Stimulated activated CD8-positive, alpha-beta memory T cell treated with anti-CD3 and anti-CD28 coated beads, Interleukin-4, amount 100 ng/mL, for 48 hours (primary cell): ENCODE measurements at regions not wholly inside any gene's neighbourhood (a gene's known extent, or its start where the extent isn't known, plus 50 kb on each side); places are given as distances from the start of the nearest gene placed in this dataset.

ENCODE experiments used
- DNase-seq: peaks from one replicate; pipeline ENCODE4 v3.0.0-alpha.2; 2020

DNA sequence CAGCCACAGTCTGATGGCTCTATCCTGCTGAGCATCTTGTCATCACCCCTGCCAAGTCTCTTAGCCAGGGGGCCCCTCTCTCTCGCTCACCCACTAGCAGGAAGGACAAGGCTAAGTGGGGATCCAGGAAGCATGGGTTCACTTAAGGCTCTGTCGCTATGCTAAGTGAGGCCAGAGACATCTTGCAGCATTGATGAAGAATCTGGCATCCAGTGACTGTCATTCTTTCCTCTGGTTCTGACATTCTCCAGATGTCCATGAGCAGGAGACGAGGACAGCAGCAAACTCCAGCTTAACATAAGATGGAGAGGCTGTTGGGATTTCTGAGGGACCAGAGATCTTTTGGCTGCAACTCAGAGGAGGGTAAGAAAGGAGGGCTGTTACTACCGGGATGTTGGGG lies 230.2 kb downstream of the TSHZ3 start:
- no peak for DNase-seq

DNA sequence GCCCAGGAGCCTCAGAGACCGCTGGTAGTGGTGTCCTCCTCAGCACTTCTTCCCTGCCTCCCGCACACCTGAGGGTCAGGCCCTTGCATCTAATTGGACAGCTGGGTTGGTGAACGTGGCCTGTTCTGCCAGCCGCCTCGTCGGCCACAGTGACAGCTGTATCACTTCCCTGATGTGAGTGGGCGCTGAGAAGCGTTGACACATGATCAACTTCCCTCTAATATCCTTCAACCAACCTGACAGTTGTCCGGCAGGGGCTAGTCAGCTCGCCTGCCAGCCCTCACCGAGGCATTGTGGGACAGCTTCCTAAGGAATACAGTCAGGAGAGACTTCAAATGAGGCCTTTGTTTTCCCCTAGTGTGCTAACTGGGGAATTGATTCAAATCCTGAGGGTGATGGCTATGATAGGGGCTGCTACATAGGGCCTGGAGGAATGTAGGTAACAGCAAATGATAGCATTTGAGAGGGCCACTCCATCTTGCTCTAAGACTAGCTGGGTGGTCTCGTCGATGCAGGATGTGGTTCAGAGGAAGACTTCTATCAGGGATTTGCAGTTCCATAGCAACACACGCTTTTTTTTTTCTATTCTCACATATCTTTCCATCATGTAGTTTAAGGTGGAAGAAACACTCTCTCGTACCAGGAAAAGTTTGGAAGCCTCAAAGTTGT lies 230.8 kb downstream of the TSHZ3 start:
- no peak for DNase-seq

DNA sequence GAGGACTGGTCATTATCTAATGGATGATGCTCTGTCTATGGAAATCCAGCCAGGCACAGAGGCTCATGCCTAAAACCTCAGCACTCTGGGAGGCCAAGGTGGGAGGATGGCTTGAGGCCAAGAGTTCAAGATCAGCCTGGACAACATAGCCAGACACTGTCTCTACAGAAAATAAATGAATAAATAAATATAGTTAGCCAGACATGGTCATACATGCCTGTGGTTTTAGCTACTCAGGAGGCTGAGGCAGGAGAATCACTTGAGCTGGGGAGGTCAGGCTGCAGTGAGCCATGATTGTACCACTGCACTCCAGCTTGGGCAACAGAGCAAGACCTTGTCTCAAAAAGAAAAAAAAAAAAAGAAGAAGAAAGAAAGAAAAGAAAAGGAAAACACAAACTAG lies 234.7 kb downstream of the TSHZ3 start:
- no peak for DNase-seq

DNA sequence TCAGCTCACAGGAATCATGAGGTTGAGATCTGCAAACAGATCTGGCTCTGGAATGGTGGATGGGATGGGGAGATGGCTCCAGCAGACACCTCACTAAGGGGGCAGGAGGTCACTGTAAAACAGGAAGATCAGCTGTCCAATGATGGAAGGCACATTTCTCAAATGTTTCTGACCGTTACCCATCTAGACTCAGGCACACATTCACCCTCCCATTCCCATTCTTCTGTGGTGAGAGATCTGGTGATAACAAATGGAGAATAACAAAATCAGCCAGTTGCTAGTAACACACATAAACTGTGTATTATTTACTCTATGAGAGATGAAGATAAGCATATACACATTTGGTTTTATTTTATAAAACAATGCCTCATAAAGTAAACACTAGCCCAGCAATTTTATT lies 235.9 kb downstream of the TSHZ3 start:
- no peak for DNase-seq

DNA sequence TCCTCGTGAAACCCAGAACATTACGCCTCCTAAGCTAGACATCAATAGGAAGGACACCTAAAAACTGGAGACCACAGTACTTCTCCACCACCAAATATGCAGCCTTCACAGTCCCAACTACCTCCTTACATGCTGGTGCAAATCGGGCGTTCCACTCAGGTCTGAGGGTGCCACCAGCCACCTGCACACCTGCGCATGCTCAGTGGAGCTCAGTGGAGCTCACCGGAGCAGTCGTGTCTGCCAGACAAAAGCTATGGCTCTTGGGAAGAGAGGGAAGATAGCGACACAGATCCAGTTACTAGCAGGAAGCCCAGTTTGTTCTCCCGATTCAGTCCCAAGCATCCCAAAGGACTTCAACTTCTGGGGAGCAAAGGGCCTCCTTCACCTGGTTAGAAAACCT lies 237.1 kb downstream of the TSHZ3 start:
- DNase-seq, result no peak

DNA sequence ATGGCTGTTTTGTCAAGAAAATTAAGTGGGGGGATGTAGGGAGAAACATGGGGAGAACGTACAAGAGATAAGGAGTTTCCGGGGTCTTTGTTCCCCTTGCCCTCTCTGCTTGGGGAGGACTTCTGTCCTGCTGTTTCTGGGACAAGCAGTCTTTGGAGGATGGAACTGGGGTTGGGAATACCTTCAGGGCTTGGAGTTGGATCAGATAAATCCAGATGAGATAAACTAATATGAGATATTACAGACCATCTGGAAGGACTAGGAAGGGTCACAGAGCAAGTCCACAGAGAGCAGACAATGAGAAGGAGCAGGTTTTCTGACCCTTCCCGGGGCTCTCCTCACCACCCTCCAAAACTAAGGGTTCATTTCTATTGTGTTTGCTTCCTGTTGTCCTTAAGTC lies 237.5 kb downstream of the TSHZ3 start:
- no peak for DNase-seq

DNA sequence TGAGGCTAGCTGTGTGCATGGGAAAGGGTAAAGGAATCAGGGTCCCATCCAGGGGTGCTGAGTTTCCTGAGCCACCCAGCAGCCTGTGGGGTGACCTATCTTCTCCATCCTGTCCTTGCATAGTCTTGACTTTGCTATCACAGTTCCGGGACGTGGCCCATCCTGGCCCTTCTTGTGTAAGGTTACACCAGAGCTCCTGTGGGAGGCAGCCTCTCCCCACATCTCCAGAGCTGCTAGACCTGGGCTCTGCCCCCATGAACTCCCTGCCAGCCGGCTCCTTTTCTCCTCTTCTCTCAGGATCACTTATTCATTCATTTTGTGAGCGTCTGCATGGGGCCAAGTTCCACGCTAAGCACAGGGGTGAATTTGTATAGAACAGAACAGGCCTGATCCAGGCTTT lies 238.9 kb downstream of the TSHZ3 start:
- DNase-seq, result peak; percentile 27

DNA sequence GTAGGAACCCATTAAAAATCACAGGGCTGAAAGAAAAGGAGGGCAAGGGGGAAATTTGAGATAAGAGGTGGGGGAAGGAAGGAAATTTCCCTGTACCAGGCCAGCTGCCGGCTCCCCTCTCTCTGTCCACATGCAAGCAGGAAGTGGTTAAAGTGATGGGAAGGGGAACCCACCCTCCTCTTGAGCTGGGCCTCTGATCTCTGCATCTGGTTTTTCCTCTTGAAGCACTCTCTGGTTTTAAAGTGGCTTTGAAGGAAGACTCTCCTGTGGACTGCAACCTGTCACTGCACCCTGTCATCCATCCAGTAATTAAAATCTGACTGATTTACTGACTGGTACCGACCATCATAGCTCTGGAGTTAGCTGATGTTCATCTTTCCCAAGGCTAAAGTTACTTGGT lies 239.6 kb downstream of the TSHZ3 start:
- DNase-seq, result no peak

DNA sequence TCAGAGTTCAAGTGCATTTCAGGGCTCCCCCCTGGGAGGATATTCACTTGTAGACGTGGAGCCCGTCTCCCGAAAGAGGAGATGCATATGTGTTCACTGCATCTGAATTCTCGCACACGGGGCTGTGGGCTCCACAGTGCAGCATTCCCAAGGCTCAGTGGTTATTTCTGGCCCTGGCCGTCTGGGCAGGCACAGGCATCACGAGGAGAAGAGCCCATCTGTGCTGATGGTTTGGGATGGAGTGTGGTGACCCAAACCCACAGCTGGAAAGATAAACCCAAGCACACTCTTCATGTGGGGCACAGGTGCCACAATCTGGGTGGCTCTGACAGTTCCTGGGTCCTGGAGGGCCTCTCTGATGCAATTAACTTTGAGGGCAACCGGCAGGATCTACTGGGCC lies 242.1 kb downstream of the TSHZ3 start:
- DNase-seq, result no peak

DNA sequence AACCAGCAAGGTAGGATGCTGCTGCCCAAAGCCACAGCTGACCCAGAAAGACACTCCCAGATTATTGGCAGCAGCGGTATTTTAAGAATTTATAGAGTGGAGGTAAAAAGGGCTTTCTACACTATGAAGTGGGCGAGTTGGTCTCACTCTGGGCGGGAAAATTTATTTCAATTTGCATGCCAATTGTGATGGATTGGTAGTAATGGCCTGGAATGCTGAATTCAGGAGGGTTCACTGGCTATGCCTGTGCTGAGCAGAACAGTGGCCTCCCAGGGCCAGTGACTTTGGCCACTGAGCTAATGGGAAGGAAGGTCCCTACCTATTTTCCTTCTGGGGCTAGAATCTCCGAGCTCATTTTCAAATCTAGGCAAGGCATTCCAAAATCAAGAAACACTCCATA lies 243.5 kb downstream of the TSHZ3 start:
- no peak for DNase-seq

DNA sequence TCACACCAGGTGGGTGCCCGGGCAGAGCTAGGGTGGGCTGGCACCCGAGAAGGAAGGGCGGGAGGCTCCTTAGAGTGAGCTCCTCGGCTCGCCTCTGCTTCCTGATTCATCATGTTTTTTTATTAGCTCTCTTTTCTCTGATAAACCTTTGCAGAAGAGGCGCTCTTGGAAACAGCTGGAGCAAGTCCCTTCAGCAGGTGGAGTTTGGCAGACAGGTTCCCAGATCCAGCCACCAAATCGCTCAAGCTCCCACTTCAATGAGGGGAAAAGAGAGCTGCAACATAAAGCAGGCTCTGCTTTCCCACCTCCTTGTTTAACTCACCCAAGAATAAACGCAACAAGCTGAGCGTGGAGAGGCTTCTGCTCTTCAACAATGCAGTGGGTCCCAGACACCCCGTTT lies 244.8 kb downstream of the TSHZ3 start:
- no peak for DNase-seq

DNA sequence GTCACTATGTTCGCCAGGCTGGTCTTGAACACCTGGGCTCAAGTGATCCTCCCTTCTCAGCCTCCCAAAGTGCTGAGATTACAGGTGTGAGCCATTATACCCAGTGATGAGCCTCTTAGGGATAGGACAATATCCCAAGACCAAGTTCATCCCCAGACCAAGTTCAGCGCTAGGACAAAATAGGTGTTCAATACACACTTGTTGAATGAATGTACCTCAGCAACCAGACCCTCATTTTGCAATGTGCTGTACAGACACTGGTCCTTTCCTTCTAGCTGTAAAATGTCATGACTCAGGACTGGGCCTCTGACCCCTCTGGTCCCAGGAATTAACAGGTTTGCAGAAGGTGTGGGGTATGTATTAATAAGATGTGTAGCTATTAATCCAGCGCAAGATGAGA lies 246.0 kb downstream of the TSHZ3 start:
- no peak for DNase-seq

DNA sequence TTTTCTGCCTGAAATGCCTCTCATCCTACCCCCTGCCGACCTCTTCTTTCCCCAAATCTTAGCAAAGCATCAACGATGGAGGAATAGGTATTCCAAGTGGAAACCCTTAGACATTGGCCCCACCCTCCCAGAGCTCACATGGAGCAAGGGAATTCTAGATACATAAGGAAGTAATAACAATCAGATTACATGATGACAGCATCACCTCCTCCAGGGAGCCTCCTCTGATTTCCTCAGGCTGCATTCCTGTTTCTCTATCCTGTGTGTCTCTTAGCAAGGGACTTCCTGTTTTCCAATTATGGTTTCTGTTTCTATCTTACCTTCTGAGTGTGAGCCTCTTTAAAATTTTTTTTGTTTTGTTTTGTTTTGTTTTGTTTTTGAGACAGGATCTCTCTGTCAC lies 246.6 kb downstream of the TSHZ3 start:
- no peak for DNase-seq

DNA sequence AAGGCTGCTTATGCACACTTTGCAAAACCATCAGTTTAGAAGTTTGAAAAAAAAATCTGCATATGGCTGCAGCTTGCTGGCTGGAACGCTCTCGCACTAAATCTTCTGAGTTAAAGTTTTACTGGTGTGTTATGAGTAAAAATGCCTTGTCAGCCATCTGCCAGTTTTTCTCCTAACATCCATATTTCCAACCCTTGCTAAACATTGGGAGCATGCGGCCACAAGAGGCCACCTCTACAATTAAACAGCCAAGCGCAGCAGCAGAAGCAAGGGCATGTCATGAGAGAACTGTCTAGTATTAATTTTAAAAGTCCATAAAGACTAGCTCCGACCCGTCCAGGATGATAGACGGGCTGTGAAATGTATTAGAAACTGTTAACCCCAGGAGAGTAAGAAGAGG lies 248.3 kb downstream of the TSHZ3 start:
- no peak for DNase-seq

DNA sequence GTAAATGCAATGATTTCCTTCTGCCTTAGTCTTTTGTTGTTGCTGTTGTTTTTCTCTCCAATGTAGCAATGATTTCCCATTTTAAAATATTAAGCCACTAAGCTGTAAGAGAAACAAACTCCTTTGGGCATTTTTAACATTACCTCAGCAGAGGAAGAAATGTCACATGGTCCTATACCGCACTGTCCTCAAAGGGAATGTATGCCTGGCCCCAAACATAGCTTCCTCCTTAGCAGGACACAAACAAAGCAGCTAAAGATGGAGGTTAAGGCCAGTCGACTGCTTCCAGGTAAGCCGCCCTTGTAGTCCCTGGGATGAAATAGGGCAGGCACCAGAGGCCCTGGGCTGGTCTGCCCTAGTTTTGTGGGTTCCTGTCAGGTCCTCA lies 249.0 kb downstream of the TSHZ3 start:
- DNase-seq, result no peak

DNA sequence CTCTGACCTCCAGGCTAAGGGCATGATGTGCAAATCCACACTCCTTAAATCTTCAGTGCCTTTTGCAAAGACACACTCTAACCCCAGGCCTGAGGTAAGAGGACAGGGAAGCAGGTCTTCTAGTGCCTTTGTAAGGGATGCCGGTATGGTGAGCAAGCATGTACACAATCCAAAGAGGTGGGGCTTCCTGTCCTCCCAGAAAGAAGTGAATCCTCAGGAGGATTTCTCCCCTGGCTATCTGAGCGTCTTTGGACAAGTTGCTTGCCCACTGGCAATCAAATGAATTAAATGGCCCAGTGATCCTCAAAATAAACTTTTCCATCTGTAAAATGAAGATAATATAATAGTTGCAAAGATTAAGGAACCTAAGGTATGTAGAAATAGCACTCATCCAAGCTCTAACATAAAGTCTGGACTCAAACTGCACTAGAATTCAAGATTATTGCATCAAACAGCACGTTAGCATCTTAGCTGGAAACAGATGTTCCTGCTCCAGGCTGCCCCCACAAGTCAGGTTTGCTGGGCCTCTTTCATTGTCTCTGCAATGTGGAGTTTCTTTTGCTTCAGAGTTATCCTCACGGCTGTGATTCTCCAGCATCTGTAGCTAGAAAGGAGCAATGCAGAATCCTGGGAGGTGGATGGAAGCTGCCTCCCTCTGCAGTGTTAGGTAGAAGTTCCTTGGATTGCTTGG lies 249.6 kb downstream of the TSHZ3 start:
- DNase-seq, result no peak

DNA sequence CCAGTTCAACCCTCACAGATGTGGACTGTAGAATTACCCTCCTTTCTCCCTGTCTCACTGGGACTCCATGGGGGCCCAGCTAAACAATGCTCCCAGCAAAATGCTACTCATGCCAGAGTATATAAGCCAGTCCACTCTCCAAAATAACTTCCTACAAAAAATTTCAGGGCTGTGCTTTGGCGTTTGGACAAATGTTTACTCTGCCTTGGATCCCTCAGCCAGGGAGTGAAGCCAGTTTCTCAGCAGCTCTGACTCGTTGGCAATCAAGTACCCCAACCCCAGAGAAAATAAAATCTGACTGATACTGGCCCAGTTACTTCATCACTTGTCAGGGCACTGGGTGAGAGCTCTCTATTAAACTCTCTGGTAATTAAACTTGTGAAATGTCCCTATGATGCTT lies 250.4 kb downstream of the TSHZ3 start:
- no peak for DNase-seq

DNA sequence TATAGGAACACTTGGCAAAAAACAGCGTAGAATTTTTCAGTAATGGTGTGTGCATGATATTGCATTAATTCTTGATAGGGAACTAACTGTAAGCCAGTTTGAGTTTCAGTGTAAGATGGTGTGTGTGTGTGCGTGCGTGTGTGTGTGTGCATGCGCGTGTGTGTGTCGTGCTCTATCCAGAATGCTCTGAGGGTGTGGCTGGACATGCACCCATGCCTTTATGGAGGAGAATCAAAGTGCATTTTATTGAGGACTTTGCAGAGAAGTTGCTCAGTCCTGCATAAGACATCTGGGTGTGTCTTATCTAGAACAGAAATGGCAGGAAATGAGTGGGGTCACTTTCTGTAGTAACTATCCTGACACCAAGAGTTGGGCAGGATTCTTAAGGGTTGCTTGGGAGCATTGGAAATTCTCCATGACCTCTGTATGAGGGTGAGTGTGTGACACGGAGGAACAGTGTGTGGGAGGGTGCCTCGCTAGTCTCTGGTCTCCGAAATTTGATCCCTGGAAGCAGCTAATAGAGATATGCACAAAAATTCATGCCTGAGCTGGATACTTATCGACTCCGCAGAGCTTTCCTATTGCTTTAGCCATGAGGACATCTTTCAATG lies 252.2 kb downstream of the TSHZ3 start:
- DNase-seq, result no peak

DNA sequence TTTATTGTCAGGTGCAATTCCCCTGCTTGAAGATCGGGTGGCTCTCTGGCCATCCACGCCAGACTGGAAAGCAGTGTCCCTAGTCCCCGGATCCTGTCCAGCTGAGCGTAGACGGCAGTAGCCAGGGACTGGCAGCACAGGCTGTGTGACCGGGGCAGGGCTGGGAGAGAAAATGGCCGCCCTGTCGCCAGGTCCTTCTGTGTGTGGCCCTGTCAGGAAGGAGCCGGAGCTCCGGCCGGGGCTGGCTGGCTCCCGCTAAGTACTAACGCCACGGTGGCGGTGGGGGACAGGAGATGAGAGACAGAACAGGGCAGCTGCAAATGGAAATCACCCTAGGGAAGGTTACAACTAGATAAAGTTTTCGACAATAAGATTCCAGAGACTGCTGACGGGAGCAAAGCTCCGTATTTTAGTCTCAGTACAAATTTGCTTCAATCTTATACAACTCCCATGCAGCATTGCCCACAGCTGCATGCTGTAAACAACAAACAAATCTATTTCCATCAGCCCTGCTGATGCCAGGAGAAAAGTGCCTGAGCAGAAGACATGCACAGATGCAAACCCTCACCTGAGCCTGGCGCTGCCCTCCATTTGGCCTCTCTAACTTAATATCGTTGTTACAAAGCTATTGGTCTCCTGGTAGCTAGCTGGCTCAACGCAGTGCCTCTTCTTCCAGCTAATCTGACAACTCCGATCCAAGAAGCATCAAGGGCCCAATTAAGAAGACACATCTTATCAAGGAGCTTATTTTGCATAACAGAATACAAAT lies 253.0 kb downstream of the TSHZ3 start:
- DNase-seq, result no peak

DNA sequence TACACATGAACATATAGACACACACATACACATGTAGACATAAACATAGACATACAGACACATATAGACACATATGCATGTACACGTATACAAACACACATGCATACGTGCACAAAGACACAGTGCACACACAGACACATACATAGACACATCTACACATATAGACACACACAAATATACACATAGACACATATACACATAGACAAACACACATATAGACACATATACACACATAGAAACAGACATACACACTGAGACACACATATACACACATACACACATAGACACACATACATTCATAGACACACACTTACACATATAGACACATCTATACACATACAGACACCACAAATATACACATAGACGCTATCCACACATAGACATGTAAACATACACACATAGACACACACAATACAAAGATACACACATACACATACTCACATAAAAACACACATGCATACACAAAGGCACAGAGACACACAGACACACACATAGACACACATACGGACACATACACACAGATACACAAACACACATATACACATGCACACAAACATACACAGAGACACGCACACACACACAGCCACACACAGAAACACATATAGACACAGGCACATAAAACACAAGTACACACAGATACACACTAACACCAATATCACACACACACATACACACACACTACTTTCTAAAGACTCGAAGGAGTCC lies 254.0 kb downstream of the TSHZ3 start:
- DNase-seq, result no peak

DNA sequence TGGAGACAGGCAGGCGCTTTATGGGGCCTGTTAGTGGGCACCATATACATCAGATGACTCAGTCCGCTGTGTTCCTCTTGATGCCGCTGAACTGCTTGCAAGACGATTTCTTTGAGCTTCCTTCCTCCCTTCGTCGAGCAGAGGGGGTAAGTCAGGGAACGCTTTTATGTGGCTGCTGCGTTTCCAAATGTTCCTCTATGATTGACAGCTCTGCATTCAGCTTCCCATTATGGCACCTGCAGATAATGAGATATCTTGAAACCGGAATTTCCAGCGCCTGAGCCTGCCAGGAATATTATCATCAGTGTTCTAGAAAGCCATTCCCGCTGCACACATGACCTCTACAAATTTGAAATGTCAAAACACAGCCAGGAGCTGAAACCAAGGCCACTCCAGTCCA lies 257.0 kb downstream of the TSHZ3 start:
- DNase-seq, result no peak

DNA sequence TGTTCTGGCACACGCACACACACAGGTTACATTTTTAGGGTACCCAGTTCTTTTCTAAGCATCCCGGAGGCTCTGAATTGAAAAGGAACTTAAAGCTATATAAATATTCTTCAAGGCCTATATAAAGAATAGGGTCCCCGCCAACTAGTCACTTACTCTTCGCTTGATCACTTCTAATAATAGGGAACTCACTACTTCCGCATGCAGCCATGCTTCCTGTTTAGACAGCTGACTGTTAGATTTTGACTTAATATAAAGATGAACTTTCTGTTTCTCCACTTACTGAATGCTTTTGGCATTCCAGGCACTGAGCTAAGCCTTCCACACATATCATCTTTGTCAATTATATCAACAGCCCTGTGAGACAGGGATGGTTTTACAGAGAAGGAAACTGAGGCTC lies 259.6 kb downstream of the TSHZ3 start:
- DNase-seq, result no peak

DNA sequence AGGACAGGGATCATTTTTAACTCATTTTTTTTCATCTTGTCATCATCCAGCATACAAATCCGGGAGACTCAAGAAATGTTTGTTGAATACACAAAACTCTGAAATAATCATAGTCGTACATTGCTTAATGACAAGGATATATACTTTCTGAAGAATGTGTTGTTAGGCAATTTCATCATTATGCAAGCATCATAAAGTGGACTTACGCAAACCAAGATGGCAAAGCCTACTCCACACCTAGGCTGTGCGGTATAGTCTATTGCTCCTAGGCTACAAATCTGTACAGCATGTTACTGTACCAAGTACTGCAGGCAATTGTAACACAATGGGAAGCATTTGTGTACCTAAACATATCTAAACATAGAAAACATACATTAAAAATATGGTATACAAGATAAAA lies 264.1 kb downstream of the TSHZ3 start:
- DNase-seq, result no peak
